ENCODE measurements at regions not wholly inside any gene's neighbourhood (a gene's known extent, or its start where the extent isn't known, plus 50 kb on each side); places are given as distances from the start of the nearest gene placed in this dataset.

DNA sequence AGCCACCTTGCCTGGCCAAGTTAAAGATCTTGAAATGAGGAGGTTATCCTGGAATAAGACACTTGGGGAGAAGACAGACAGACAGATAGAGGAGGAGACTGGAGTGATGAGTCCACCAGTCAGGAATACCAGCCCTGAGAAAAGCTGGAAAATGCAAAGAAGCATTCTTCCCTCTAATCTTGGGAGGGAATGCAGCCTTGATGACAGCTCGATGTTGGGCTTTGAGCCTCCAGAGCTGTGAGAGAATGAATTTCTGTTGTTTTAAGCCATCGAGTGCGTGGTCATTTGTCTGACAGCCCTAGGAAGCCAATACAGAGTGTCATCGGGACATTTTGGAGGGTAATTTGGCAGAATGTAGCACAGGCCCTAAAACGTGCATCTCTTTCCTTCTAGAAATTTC lies 199.1 kb upstream of the IER5L start:
- TF ChIP-seq, protein P1, sequence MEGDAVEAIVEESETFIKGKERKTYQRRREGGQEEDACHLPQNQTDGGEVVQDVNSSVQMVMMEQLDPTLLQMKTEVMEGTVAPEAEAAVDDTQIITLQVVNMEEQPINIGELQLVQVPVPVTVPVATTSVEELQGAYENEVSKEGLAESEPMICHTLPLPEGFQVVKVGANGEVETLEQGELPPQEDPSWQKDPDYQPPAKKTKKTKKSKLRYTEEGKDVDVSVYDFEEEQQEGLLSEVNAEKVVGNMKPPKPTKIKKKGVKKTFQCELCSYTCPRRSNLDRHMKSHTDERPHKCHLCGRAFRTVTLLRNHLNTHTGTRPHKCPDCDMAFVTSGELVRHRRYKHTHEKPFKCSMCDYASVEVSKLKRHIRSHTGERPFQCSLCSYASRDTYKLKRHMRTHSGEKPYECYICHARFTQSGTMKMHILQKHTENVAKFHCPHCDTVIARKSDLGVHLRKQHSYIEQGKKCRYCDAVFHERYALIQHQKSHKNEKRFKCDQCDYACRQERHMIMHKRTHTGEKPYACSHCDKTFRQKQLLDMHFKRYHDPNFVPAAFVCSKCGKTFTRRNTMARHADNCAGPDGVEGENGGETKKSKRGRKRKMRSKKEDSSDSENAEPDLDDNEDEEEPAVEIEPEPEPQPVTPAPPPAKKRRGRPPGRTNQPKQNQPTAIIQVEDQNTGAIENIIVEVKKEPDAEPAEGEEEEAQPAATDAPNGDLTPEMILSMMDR (IDR thresholded peaks at IDR 0.05), result no peak
- TF ChIP-seq POLR2A (IDR thresholded peaks at IDR 0.05) (no peak), POLR2AphosphoS5 (IDR thresholded peaks at IDR 0.05) (no peak)
